Retinal pigment epithelial cell (primary cell): ENCODE measurements at regions not wholly inside any gene's neighbourhood (a gene's known extent, or its start where the extent isn't known, plus 50 kb on each side); places are given as distances from the start of the nearest gene placed in this dataset.

ENCODE experiments used
- DNase-seq: peaks from one replicate; pipeline ENCODE4 v3.0.0-alpha.2; 2010; ENCODE audit warnings: low read depth
- H3K4me3 ChIP-seq: 2 replicates; pipeline ENCODE4 v1.5.1; 2011; ENCODE audit warnings: mild to moderate bottlenecking, low read length, control low read depth, moderate library complexity
- TF ChIP-seq, protein P1 (sequence below): conservative IDR thresholded peaks from 2 replicates; pipeline ENCODE4 v1.5.1; 2011; ENCODE audit warnings: low read depth, low read length, control low read depth, inconsistent platforms

DNA sequence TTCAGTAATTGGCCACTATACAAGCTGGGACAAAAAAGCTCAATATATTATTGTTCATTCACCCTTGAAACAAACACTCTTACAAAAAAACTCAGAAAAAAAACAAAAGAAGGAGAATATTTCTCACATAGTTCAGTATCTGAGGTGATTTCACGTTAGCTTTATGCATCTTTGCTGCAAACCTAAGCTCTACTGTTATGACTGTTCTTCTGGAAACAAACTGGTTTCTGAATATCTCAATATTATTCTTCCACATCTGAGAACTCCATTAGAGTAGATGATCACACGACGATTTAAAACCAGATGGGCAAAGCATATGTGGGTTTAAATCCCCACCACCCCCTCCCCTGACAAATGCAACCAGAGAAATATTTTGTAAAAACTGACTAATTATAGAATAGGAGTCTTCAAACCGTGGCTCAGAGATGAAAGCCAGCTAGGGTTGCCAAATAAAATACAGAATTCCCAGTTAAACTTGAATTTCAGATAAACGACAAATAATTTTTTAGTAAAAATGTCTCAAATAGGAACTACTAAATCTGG is 182.0 kb upstream of the FAM241A start:
- H3K4me3 ChIP-seq, result no peak overlapping the region
- TF ChIP-seq, protein P1, sequence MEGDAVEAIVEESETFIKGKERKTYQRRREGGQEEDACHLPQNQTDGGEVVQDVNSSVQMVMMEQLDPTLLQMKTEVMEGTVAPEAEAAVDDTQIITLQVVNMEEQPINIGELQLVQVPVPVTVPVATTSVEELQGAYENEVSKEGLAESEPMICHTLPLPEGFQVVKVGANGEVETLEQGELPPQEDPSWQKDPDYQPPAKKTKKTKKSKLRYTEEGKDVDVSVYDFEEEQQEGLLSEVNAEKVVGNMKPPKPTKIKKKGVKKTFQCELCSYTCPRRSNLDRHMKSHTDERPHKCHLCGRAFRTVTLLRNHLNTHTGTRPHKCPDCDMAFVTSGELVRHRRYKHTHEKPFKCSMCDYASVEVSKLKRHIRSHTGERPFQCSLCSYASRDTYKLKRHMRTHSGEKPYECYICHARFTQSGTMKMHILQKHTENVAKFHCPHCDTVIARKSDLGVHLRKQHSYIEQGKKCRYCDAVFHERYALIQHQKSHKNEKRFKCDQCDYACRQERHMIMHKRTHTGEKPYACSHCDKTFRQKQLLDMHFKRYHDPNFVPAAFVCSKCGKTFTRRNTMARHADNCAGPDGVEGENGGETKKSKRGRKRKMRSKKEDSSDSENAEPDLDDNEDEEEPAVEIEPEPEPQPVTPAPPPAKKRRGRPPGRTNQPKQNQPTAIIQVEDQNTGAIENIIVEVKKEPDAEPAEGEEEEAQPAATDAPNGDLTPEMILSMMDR, result no peak
- DNase-seq, result no peak

DNA sequence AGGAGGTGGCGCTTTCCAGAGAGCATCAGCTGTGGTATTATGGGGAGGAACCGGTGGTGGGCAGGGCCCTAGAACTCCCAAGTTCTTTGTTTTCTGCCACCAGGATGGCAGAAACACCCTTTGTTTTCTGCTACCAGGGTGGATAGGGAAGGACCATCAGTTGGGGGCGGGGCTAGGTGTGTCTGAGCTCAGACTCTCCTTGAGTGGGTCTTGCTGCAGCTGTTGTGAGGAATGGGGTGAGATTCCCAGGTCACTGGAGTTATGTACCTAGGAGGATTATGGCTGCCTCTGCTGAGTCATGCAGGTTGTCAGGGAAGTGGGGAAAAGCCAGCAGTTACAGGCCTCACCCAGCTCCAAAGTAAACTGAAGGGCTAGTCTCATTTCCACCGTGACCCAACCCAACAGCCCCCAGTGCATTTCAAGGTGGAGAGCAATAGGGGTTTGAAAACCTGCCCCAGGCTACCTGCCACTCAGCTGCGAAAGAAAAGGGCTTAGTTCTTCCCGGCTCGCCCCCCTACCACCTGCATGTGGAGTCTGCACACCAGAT is 167.8 kb upstream of the FAM241A start:
- H3K4me3 ChIP-seq, result no peak overlapping the region
- TF ChIP-seq, protein P1, result no peak
- no peak for DNase-seq

DNA sequence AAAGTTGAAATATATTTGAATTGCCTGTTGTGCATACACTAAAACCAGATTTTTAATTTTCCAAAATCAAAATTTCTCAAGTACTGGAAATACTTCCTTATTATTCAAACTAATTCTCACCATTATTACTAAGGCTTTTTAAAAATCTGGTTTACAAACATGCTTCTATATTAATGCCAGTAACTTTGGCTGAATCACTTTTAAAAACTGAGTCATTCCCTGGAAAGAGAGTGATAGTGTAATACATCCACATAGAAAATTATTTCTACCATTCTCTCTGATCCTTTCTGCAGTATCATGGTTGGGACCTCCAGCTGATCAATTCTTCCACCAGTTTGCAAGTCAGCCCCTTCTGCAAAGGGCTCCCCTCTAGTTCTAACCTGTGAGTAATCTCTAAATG is 165.3 kb upstream of the FAM241A start:
- no peak overlapping the region for H3K4me3 ChIP-seq
- no peak for DNase-seq
- TF ChIP-seq, protein P1, result no peak

DNA sequence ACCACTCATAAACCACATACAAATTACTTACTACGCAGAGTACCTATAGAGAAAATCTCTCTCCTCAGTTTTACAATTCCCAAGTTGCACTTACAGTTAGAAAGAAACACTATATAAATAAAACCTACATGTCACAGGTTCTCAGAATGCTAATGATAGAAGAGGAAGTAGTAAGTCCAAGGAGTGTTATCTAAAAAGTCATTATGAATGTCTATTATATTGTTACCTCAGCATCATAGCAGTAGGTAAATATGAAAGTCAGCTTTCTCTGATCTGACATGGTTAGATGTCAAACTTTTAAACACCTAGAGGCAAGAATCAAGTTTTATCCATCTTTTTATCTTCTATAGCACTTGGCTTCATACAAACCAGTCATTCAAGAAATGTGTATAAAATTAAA is 163.2 kb upstream of the FAM241A start:
- H3K4me3 ChIP-seq, result no peak overlapping the region
- no peak for DNase-seq
- TF ChIP-seq, protein P1, result no peak

DNA sequence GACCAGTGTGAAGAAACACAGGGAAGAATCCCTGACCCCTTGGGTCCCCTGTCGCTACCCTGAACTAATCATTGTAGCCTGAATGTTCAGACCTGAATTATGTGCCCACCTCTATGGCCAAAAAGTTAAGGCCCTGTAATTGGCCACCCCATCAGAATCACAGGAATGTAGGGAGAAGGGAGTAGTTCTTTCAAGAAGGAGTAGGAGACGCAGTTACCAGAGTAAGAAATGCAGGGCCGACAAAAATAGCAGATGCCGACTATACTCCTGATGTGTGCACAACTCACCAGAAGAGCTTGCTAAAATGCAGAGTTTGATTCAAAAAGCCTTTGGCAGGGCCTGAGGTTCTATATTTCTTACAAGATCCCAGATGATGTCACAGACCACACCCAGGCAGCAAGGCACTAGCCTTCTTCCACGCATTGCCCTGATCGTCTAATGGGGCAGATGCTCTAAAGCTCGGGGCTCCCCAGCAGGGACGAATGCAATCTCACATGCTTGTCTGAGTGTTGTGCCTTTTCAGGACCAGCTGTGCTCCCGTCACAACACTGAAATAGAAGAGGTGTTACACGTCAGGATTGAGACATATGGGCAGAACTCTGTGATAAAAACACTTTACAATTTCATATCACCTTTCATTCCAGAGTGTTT is 161.0 kb upstream of the FAM241A start:
- H3K4me3 ChIP-seq, result no peak overlapping the region
- TF ChIP-seq, protein P1, result no peak
- no peak for DNase-seq

DNA sequence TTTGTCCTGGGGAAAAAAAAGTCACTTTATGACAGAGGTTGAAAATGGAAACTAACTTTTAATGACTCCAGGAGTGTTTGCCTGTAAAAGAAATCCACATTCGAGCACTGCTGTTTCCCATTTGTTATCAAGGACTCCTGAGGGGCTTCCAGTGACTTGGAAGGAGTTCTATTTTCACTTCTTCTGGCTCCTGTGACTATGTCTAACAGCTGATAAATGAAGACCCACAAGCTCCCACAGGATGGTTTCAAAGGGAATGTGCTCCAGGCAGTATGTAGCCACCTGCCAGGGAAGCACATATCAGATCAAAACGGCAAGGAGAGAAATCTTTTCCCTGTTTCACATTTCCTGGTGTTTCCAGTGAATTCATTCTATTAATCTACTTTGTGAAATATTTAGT is 159.8 kb upstream of the FAM241A start:
- TF ChIP-seq, protein P1, result no peak
- no peak overlapping the region for H3K4me3 ChIP-seq

DNA sequence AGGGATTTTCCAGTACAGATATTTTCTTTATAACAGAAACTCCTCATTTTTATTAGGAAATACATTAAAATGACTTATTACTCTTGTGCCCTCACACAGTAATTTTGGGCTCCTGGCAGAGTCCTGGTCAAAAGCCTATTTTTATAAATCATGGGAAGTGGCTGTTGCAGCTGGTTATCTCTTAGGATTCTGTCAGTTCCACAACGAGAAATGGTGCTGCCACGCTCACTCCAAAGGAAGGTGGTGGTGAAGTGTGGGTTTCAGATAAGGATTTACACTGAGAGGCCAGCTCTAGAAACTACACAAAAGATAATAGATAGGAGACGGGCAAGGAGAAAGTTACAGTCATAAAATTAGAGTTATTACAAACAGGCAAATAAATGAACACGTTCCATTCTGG is 159.2 kb upstream of the FAM241A start:
- H3K4me3 ChIP-seq, result no peak overlapping the region
- TF ChIP-seq, protein P1, result no peak
- no peak for DNase-seq

More for the DNA sequence above, 159.8 kb upstream of the FAM241A start:
- no peak for DNase-seq
